ENCODE measurements at regions not wholly inside any gene's neighbourhood (a gene's known extent, or its start where the extent isn't known, plus 50 kb on each side); places are given as distances from the start of the nearest gene placed in this dataset.

DNA sequence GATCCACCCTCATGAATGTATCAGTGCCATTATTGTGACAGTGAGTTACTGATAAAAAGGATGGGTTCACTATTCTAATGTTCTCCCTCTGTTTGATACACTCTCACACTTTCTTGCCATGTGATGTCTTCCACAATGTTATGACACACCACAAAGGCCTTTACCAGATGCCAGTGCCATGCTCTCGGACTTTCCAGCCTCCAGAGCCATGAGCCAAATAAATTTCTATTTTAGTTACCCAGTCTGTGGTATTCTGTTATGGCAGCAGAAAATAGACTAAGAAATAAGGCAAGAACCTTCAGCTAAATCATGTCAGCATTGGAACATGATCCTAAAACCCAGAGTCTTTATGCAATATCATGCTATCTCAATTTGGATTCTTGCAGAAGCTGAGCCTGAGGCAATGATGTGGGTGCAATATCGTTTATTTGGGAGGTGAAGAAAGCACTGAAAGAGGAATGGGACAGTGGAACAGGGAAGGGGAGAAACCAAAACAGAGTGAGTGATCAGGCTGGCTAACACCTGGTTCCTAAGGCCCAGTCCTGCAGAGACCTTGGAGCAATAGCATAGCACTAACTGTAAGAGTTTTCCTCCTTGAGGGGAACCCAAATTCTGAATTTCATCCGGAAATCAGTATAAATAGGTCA lies 130.4 kb upstream of the LRFN2 start:
- no peak overlapping the region for H4K8ac ChIP-seq (ENCODE audit: extremely low read depth, insufficient read depth, low read length)
- no peak overlapping the region for H3K4me2 ChIP-seq (ENCODE audit: insufficient read depth in 1 of 2, low read depth in 2 of 2, low read length in 2 of 2)
- H2AFZ ChIP-seq (ENCODE audit: low read length), result no peak overlapping the region
- no peak overlapping the region for H3K14ac ChIP-seq (ENCODE audit: insufficient read length)
- no peaks in the 10 kb centered on the region for H3K79me2 ChIP-seq (ENCODE audit: control insufficient read depth in 1 of 2, insufficient read depth in 2 of 2, low read length in 2 of 2)
- H3K9me3 ChIP-seq (ENCODE audit: insufficient read depth in 2 of 2, low read depth in 1 of 2, low read length in 1 of 2), result no peaks in the 10 kb centered on the region
- H4K5ac ChIP-seq (ENCODE audit: insufficient read length, low read depth, low read length), result no peak overlapping the region
- H3K23ac ChIP-seq (ENCODE audit: insufficient read length), result no peak overlapping the region
- no peak overlapping the region for H3K4ac ChIP-seq (replicated peaks; ENCODE audit: insufficient read length, low read depth, low read length)
- H3K27me3 ChIP-seq (replicated peaks in 1 of 4; ENCODE audit: control insufficient read depth in 3 of 4, extremely low read depth in 1 of 4, insufficient read depth in 3 of 4, low read length in 3 of 4), result no peaks in the 10 kb centered on the region; a peak in 2 of 7 replicates
- no peak for TF ChIP-seq JUND (IDR thresholded peaks at IDR 0.05; ENCODE audit: low read length)
- no peak for TF ChIP-seq PHF8 (conservative IDR thresholded peaks at IDR 0.05; ENCODE audit: low read depth, low read length)
- no peak for TF ChIP-seq POU5F1 (IDR thresholded peaks at IDR 0.05; ENCODE audit: low read depth, low read length)
- no peak for TF ChIP-seq CHD2 (IDR thresholded peaks at IDR 0.05; ENCODE audit: low read length)
- no peak for TF ChIP-seq BRCA1 (IDR thresholded peaks at IDR 0.05; ENCODE audit: low read depth, low read length)
- TF ChIP-seq EP300 (IDR thresholded peaks at IDR 0.05; ENCODE audit: borderline replicate concordance in 1 of 2, low read depth in 2 of 2, low read length in 2 of 2), result no peak
- no peak for TF ChIP-seq CBX5 (IDR thresholded peaks at IDR 0.05; ENCODE audit: low read depth, low read length)
- TF ChIP-seq SP4 (IDR thresholded peaks at IDR 0.05; ENCODE audit: low read length), result no peak
- no peak overlapping the region for H3K18ac ChIP-seq (ENCODE audit: extremely low read depth, low read length)
- FAIRE-seq (no peak), DNase-seq (ENCODE audit: low read depth in 1 of 2, low spot score in 2 of 2) (no peak)
- no peak overlapping the region for H2AK5ac ChIP-seq (ENCODE audit: low read depth, low read length)
- H2BK120ac ChIP-seq (replicated peaks; ENCODE audit: low read depth, low read length), result no peak overlapping the region
- no peak overlapping the region for H3K27ac ChIP-seq (ENCODE audit: low read depth, low read length)
- H4K20me1 ChIP-seq (replicated peaks in 1 of 2; ENCODE audit: control insufficient read depth in 1 of 2, insufficient read depth in 2 of 2, low read length in 2 of 2), result no peaks in the 10 kb centered on the region
- H3K56ac ChIP-seq (replicated peaks; ENCODE audit: insufficient read length, low read depth, low read length), result no peak overlapping the region
- no peak overlapping the region for H2BK20ac ChIP-seq (ENCODE audit: low read length)
- peaks cover 3% of the 10 kb centered on the region; the same call in 1 of the 2 replicates for H3K23me2 ChIP-seq (ENCODE audit: low read depth, low read length)
- no peak overlapping the region for H4K91ac ChIP-seq (replicated peaks; ENCODE audit: insufficient read length, low read length)
- no peak overlapping the region for H3K4me3 ChIP-seq (ENCODE audit: extremely low read depth in 1 of 4, insufficient read depth in 2 of 4, low read depth in 3 of 4, low read length in 4 of 4)
- H2BK5ac ChIP-seq (ENCODE audit: low read depth, low read length), result no peak overlapping the region
- H3K36me3 ChIP-seq (ENCODE audit: control insufficient read depth in 2 of 4, insufficient read depth in 4 of 4, low read length in 3 of 4), result no peaks in the 10 kb centered on the region
- no peaks in the 10 kb centered on the region for H3K79me1 ChIP-seq (ENCODE audit: low read depth, low read length)
- H2BK12ac ChIP-seq (ENCODE audit: low read depth, low read length), result no peak overlapping the region
- 86% methylated on average over 3 of the region's 3 CpGs; no CpG with 5 or more reads in 1 of the 2 experiments for WGBS, 2 experiments (ENCODE audit: extremely low coverage in 1 of 2, insufficient coverage in 1 of 2, insufficient read length in 1 of 2, insufficient replicate concordance in 2 of 2, low coverage in 1 of 2, low lambda C conversion rate in 2 of 2, missing lambda C conversion rate in 1 of 2)
- ChIA-PET CTCF (ENCODE audit: partially characterized antibody) (interaction anchor here (1.0 kb wide), 1 partner anchor 10 kb away, joined by 5 read pairs; no protein-coding TSS in a partner anchor), POLR2A (ENCODE audit: partially characterized antibody) (no interaction called here)
- H3K9ac ChIP-seq (replicated peaks in 1 of 4; ENCODE audit: extremely low read depth in 1 of 4, low read depth in 3 of 4, low read length in 3 of 4), result no peak overlapping the region
- no peak overlapping the region for H2BK15ac ChIP-seq (ENCODE audit: low read length)
- peaks cover 4 to 14% (median 8%) of the 10 kb centered on the region in 4 experiments for H3K4me1 ChIP-seq (replicated peaks in 1 of 4; ENCODE audit: control insufficient read depth in 3 of 4, insufficient read depth in 4 of 4, low read length in 3 of 4)
